ENCODE measurements at regions not wholly inside any gene's neighbourhood (a gene's known extent, or its start where the extent isn't known, plus 50 kb on each side); places are given as distances from the start of the nearest gene placed in this dataset.

- no peak for DNase-seq (ENCODE audit: low spot score)
Observed at GRCh38 chr10:90975096-90975495, 54.2 kb upstream of the ANKRD1 start.

GRCh38 chr10:90977162-90977854 is 56.4 kb upstream of the ANKRD1 start:
- no peak for DNase-seq (ENCODE audit: low spot score)

GRCh38 chr10:90977855-90978486 is 57.1 kb upstream of the ANKRD1 start:
- DNase-seq (ENCODE audit: low spot score) = no peak

- no peak for DNase-seq (ENCODE audit: low spot score)
Observed at GRCh38 chr10:90982406-90983008, 61.6 kb upstream of the ANKRD1 start.

GRCh38 chr10:90983914-90984549 is 63.1 kb upstream of the ANKRD1 start:
- DNase-seq (ENCODE audit: low spot score) = no peak

- DNase-seq (ENCODE audit: low spot score) = no peak
Observed at GRCh38 chr10:90984898-90985297, 64.0 kb upstream of the ANKRD1 start.

GRCh38 chr10:90985321-90985933 is 64.5 kb upstream of the ANKRD1 start:
- no peak for DNase-seq (ENCODE audit: low spot score)

GRCh38 chr10:90986136-90986760 is 65.4 kb upstream of the ANKRD1 start:
- DNase-seq (ENCODE audit: low spot score) = no peak

GRCh38 chr10:90986870-90987269 is 66.0 kb upstream of the ANKRD1 start:
- no peak for DNase-seq (ENCODE audit: low spot score)

- no peak for DNase-seq (ENCODE audit: low spot score)
Observed at GRCh38 chr10:90987383-90987782, 66.5 kb upstream of the ANKRD1 start.

GRCh38 chr10:90988024-90988423 is 67.1 kb upstream of the ANKRD1 start:
- no peak for DNase-seq (ENCODE audit: low spot score)

- no peak for DNase-seq (ENCODE audit: low spot score)
Observed at GRCh38 chr10:90988802-90989201, 67.9 kb upstream of the ANKRD1 start.

GRCh38 chr10:90989378-90989777 is 68.5 kb upstream of the ANKRD1 start:
- no peak for DNase-seq (ENCODE audit: low spot score)

GRCh38 chr10:90992462-90992861 is 71.6 kb upstream of the ANKRD1 start:
- DNase-seq (ENCODE audit: low spot score) = no peak

GRCh38 chr10:90993340-90993739 is 72.5 kb upstream of the ANKRD1 start:
- DNase-seq (ENCODE audit: low spot score) = peak; percentile 53

GRCh38 chr10:90997670-90998069 is 76.8 kb upstream of the ANKRD1 start:
- DNase-seq (ENCODE audit: low spot score) = no peak

GRCh38 chr10:90998733-90999511 is 78.0 kb upstream of the ANKRD1 start:
- no peak for DNase-seq (ENCODE audit: low spot score)

GRCh38 chr10:90999512-91000172 is 78.8 kb upstream of the ANKRD1 start:
- no peak for DNase-seq (ENCODE audit: low spot score)

- no peak for DNase-seq (ENCODE audit: low spot score)
Observed at GRCh38 chr10:91000470-91000869, 79.6 kb upstream of the ANKRD1 start.

GRCh38 chr10:91000985-91001384 is 80.1 kb upstream of the ANKRD1 start:
- DNase-seq (ENCODE audit: low spot score) = no peak

GRCh38 chr10:91002656-91003055 is 81.8 kb upstream of the ANKRD1 start:
- no peak for DNase-seq (ENCODE audit: low spot score)

All from GM03348 (cell line).